OCI-LY7 (cell line): ENCODE measurements at regions not wholly inside any gene's neighbourhood (a gene's known extent, or its start where the extent isn't known, plus 50 kb on each side); places are given as distances from the start of the nearest gene placed in this dataset.

ENCODE experiments used
- CTCF ChIP-seq: fragments of 200-600 bp; sonication (generic); conservative IDR thresholded peaks from 2 replicates; pipeline ENCODE4 v1.5.1; 2014; ENCODE audit warnings: mild to moderate bottlenecking, antibody characterized with exemption, low read length, moderate library complexity, mixed read lengths
- EZH2phosphoT487 ChIP-seq: fragments of 200-600 bp; sonication (generic); IDR thresholded peaks from 2 replicates; pipeline ENCODE4 v1.6.1; 2018; ENCODE audit warnings: low read depth, borderline replicate concordance, mild to moderate bottlenecking, mixed run types, antibody characterized with exemption, low read length, moderate library complexity, mixed read lengths

DNA sequence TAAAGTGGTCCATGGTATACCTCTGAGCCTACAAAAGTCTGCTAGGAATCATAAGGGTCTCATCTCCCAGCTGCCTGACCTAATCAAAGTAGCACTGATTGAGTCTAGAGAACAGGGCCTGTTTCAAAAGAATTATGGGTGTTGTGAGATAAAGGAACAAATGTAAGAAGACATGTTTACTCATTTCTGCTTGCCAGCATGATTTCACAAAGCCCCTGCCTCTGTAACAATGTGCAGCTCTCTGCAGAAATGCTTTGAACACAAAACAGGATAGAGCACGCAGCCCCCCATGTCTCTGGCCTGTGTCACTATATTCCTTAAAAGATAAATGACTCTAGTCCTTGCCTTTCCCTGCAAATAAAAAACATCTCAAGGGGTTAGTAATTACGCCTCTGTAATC, 94.7 kb upstream of the IGSF10 start:
- TF ChIP-seq CTCF (no peak), EZH2phosphoT487 (no peak)
